SK-N-SH (cell line): ENCODE measurements at regions not wholly inside any gene's neighbourhood (a gene's known extent, or its start where the extent isn't known, plus 50 kb on each side); places are given as distances from the start of the nearest gene placed in this dataset.
"Not testable (repeated sequence)": the region's sequence is repeated elsewhere in the genome, so short reads cannot be mapped to it uniquely, and the experiment has no call there.

ENCODE experiments used
- CTCF ChIA-PET: fragments of 300-600, 350-600 bp; formaldehyde crosslinking; extraction: SDS; loops from one replicate; lab custom pipeline; 2021; lab: Yijun Ruan, JAX
- POLR2A ChIA-PET: fragments of 350-600 bp; sonication (Branson Sonifier 250); formaldehyde crosslinking; extraction: SDS; loops from one replicate; lab custom pipeline; 2020; ENCODE audit warnings: antibody characterized with exemption, inconsistent platforms; lab: Yijun Ruan, JAX
- DNase-seq: peaks from one replicate; pipeline ENCODE4 v3.0.0; 2012
- H2AFZ ChIP-seq: fragments of 200-600 bp; sonication (generic); 2 replicates; pipeline ENCODE4 v1.8.1; 2016; ENCODE audit warnings: antibody characterized with exemption, mild to moderate bottlenecking, low read depth
- H3F3A ChIP-seq: fragments of 200-600 bp; sonication (generic); replicated peaks from 2 replicates; pipeline ENCODE3; 2016; ENCODE audit warnings: antibody characterized with exemption, mild to moderate bottlenecking; ENCODE audit not compliant: insufficient read depth
- H3K27ac ChIP-seq, 2 experiments: fragments of 200-500 bp in 1 of 2; fragments of 200-600 bp in 1 of 2; sonication (Bioruptor generic) in 1 of 2; sonication (generic), shearing (Covaris generic) in 1 of 2; 2 replicates each; pipeline versions ENCODE4 v1.5.1 to v1.6.1; 2014 to 2016; ENCODE audit warnings: low read depth in 2 of 2, inconsistent platforms in 1 of 2, low read length in 1 of 2, mild to moderate bottlenecking in 1 of 2, mixed read lengths in 1 of 2
- H3K27me3 ChIP-seq: fragments of 200-600 bp; sonication (generic), shearing (Covaris generic); 2 replicates; pipeline ENCODE4 v1.6.1; 2016; ENCODE audit warnings: mixed run types; ENCODE audit not compliant: insufficient read depth
- H3K36me3 ChIP-seq, 2 experiments: fragments of 200-500 bp in 1 of 2; fragments of 200-600 bp in 1 of 2; sonication (Bioruptor generic) in 1 of 2; sonication (generic) in 1 of 2; replicated peaks in 1 of 2; 2 replicates each; pipeline versions ENCODE3 to v1.5.1; 2014 to 2016; ENCODE audit warnings: low read length in 1 of 2, mild to moderate bottlenecking in 1 of 2; ENCODE audit not compliant: insufficient read depth in 2 of 2, control insufficient read depth in 1 of 2
- H3K4me1 ChIP-seq, 2 experiments: fragments of 200-500 bp in 1 of 2; fragments of 200-600 bp in 1 of 2; sonication (Bioruptor generic) in 1 of 2; sonication (generic), shearing (Covaris generic) in 1 of 2; 2 replicates each; pipeline versions ENCODE4 v1.5.1 to v1.6.1; 2014 to 2016; ENCODE audit warnings: low read depth in 1 of 2, low read length in 1 of 2, mixed run types in 1 of 2; ENCODE audit not compliant: insufficient read depth in 2 of 2, control insufficient read depth in 1 of 2
- H3K4me2 ChIP-seq: fragments of 200-600 bp; sonication (generic), shearing (Covaris generic); 2 replicates; pipeline ENCODE4 v1.6.1; 2017; ENCODE audit warnings: mixed run types
- H3K4me3 ChIP-seq, 2 experiments: fragments of 200-500 bp in 1 of 2; fragments of 200-600 bp in 1 of 2; sonication (Bioruptor generic) in 1 of 2; sonication (generic), shearing (Covaris generic) in 1 of 2; 2 replicates each; pipeline versions ENCODE4 v1.5.1 to v1.8.1; 2014 to 2016; ENCODE audit warnings: low read depth in 2 of 2, inconsistent platforms in 1 of 2, low read length in 1 of 2, mild to moderate bottlenecking in 1 of 2, mixed read lengths in 1 of 2, moderate library complexity in 1 of 2
- H3K79me2 ChIP-seq: fragments of 200-600 bp; sonication (generic); 2 replicates; pipeline ENCODE4 v1.8.1; 2017; ENCODE audit warnings: mild to moderate bottlenecking; ENCODE audit not compliant: insufficient read depth
- H3K9ac ChIP-seq: fragments of 200-600 bp; sonication (generic); 2 replicates; pipeline ENCODE4 v1.6.1; 2017; ENCODE audit warnings: mixed run types
- H3K9me2 ChIP-seq: fragments of 200-600 bp; sonication (generic); 2 replicates; pipeline ENCODE4 v1.6.1; 2017; ENCODE audit warnings: mixed run types
- H3K9me3 ChIP-seq: fragments of 200-600 bp; sonication (generic); 2 replicates; pipeline ENCODE4 v1.6.1; 2017; ENCODE audit warnings: mixed run types, mild to moderate bottlenecking, moderate library complexity
- H4K20me1 ChIP-seq: fragments of 200-600 bp; sonication (generic); 2 replicates; pipeline ENCODE4 v1.6.1; 2017; ENCODE audit warnings: mild to moderate bottlenecking, mixed run types; ENCODE audit not compliant: insufficient read depth
- EZH2phosphoT487 ChIP-seq: fragments of 200-600 bp; sonication (generic); IDR thresholded peaks from 2 replicates; pipeline ENCODE4 v1.6.1; 2017; ENCODE audit warnings: low read depth, mixed run types, mild to moderate bottlenecking, antibody characterized with exemption, moderate library complexity, borderline replicate concordance
- FOSL2 ChIP-seq: IDR thresholded peaks from 2 replicates; pipeline ENCODE4 v1.4.0; 2012; ENCODE audit warnings: low read depth, mild to moderate bottlenecking, moderate library complexity, borderline replicate concordance
- FOXJ3 ChIP-seq: sonication (generic); formaldehyde crosslinking; IDR thresholded peaks from 2 replicates; pipeline ENCODE4 v1.5.1; 2020; ENCODE audit warnings: mild to moderate bottlenecking, missing genetic modification reagents
- JUND ChIP-seq: IDR thresholded peaks from 2 replicates; pipeline ENCODE4 v1.4.0; 2012
- NRF1 ChIP-seq: IDR thresholded peaks from 2 replicates; pipeline ENCODE4 v1.6.1; 2012; ENCODE audit warnings: low read depth, mild to moderate bottlenecking, low read length
- RAD21 ChIP-seq: IDR thresholded peaks from 2 replicates; pipeline ENCODE4 v1.6.1; 2012; ENCODE audit warnings: mild to moderate bottlenecking, low read length
- RFX5 ChIP-seq: IDR thresholded peaks from 2 replicates; pipeline ENCODE4 v1.6.1; 2012; ENCODE audit warnings: mild to moderate bottlenecking, improper control_type of control experiment, low read length
- RXRA ChIP-seq: IDR thresholded peaks from 2 replicates; pipeline ENCODE4 v1.4.0; 2012; ENCODE audit warnings: low read depth, mild to moderate bottlenecking, borderline replicate concordance
- SIN3A ChIP-seq: IDR thresholded peaks from 2 replicates; pipeline ENCODE4 v1.6.1; 2012; ENCODE audit warnings: low read depth, mild to moderate bottlenecking, low read length, moderate library complexity, borderline replicate concordance
- TCF12 ChIP-seq: IDR thresholded peaks from 2 replicates; pipeline ENCODE4 v1.4.0; 2012
- TEAD4 ChIP-seq: IDR thresholded peaks from 2 replicates; pipeline ENCODE4 v1.4.0; 2012; ENCODE audit warnings: mild to moderate bottlenecking, borderline replicate concordance; ENCODE audit not compliant: insufficient read depth
- USF2 ChIP-seq: fragments of 150-350 bp; IDR thresholded peaks from 2 replicates; pipeline ENCODE4 v1.6.1; 2017; ENCODE audit warnings: antibody characterized with exemption, low read length, low read depth, borderline replicate concordance
- ZBTB33 ChIP-seq: IDR thresholded peaks from 2 replicates; pipeline ENCODE4 v1.4.0; 2012; ENCODE audit warnings: low read depth, borderline replicate concordance
- WGBS: methylation state at CpG from one replicate; pipeline ENCODE4 v1.1.6; 2017; ENCODE audit warnings: low lambda C conversion rate; 5-methylcytosine and 5-hydroxymethylcytosine counted together

GRCh38 chr5:23105021-23105420 lies 251.9 kb upstream of the CDH12 start:
- Histone ChIP-seq H3F3A (no peaks in the 10 kb centered on the region), H3K36me3 (no peaks in the 10 kb centered on the region), H3K4me3 (no peak overlapping the region), H3K4me1 (no peaks in the 10 kb centered on the region), H3K9ac (no peak overlapping the region), H3K9me2 (no peaks in the 10 kb centered on the region), H3K27ac (no peak overlapping the region), H4K20me1 (no peaks in the 10 kb centered on the region), H3K4me2 (no peak overlapping the region), H3K27me3 (no peaks in the 10 kb centered on the region), H3K9me3 (no peaks in the 10 kb centered on the region), H3K79me2 (no peaks in the 10 kb centered on the region), H2AFZ (no peak overlapping the region)
- DNase-seq, result no peak
- ChIA-PET POLR2A (no interaction called here), CTCF (no interaction called here)
- WGBS, result 0% methylated on average over 1 of the region's 2 CpGs
- TF ChIP-seq RFX5 (no peak), RAD21 (no peak), EZH2phosphoT487 (no peak), RXRA (no peak)

GRCh38 chr5:23103566-23103965 lies 250.4 kb upstream of the CDH12 start:
- H3K9me2 ChIP-seq, result no peaks in the 10 kb centered on the region
- H3F3A ChIP-seq, result no peaks in the 10 kb centered on the region
- DNase-seq, result no peak
- CTCF ChIA-PET, result no interaction called here
- POLR2A ChIA-PET, result no interaction called here
- H3K27ac ChIP-seq, result no peak overlapping the region
- H3K27me3 ChIP-seq, result no peaks in the 10 kb centered on the region
- H3K36me3 ChIP-seq, result no peaks in the 10 kb centered on the region
- no peak for TF ChIP-seq NRF1
- TF ChIP-seq USF2, result no peak
- no peak for TF ChIP-seq SIN3A
- TF ChIP-seq JUND, result no peak
- no peak for TF ChIP-seq FOSL2
- no peak for TF ChIP-seq TEAD4
- TF ChIP-seq TCF12, result no peak
- no peak for TF ChIP-seq FOXJ3 (CRISPR knock-in tag)
- TF ChIP-seq RFX5, result no peak
- TF ChIP-seq ZBTB33, result no peak
- no peaks in the 10 kb centered on the region for H4K20me1 ChIP-seq
- H3K4me2 ChIP-seq, result no peak overlapping the region
- whole genome bisulfite sequencing, result 4% methylated on average over 1 of the region's 1 CpG
- no peaks in the 10 kb centered on the region for H3K79me2 ChIP-seq
- no peak overlapping the region for H2AFZ ChIP-seq
- no peaks in the 10 kb centered on the region for H3K4me1 ChIP-seq
- H3K9me3 ChIP-seq, result no peaks in the 10 kb centered on the region
- H3K4me3 ChIP-seq, result no peak overlapping the region
- H3K9ac ChIP-seq, result no peak overlapping the region

GRCh38 chr5:23095418-23095817 lies 242.3 kb upstream of the CDH12 start:
- H3K27me3 ChIP-seq, H3K79me2 ChIP-seq, H3K4me3 ChIP-seq, H3K4me1 ChIP-seq, H3K9ac ChIP-seq, H3K36me3 ChIP-seq, DNase-seq, H3K9me2 ChIP-seq, H4K20me1 ChIP-seq, H3K9me3 ChIP-seq, H3K4me2 ChIP-seq, H2AFZ ChIP-seq, H3F3A ChIP-seq, POLR2A ChIA-PET, H3K27ac ChIP-seq, CTCF ChIA-PET: not testable (repeated sequence)
- WGBS, result 8% methylated on average over 7 of the region's 7 CpGs
